GM23338 (cell line): ENCODE measurements at regions not wholly inside any gene's neighbourhood (a gene's known extent, or its start where the extent isn't known, plus 50 kb on each side); places are given as distances from the start of the nearest gene placed in this dataset.

Source experiments
- ATAC-seq: fragments of 200-7000 bp; cut with Tn5 transposase; 3 replicates; pipeline ENCODE4 v1.9.1; 2020
- DNase-seq: peaks from one replicate; pipeline ENCODE4 v3.0.0-alpha.2; 2015; ENCODE audit warnings: low spot score
- H2AFZ ChIP-seq: fragments of 200-600 bp; sonication (generic); 2 replicates; pipeline ENCODE4 v1.8.0; 2016; ENCODE audit warnings: antibody characterized with exemption, mild to moderate bottlenecking, moderate library complexity
- H3F3A ChIP-seq: fragments of 200-600 bp; sonication (generic); replicated peaks from 2 replicates; pipeline ENCODE4 v1.8.0; 2017; ENCODE audit warnings: antibody characterized with exemption, mixed run types, low read depth
- H3K27ac ChIP-seq: fragments of 200-600 bp; sonication (generic); 2 replicates; pipeline ENCODE4 v1.6.1; 2016; ENCODE audit warnings: low read depth
- H3K27me3 ChIP-seq: fragments of 200-600 bp; sonication (generic); 2 replicates; pipeline ENCODE4 v1.8.0; 2016; ENCODE audit warnings: mild to moderate bottlenecking, mixed run types, moderate library complexity; ENCODE audit not compliant: insufficient read depth
- H3K36me3 ChIP-seq: fragments of 200-600 bp; sonication (generic); 2 replicates; pipeline ENCODE4 v1.8.0; 2016; ENCODE audit warnings: mild to moderate bottlenecking; ENCODE audit not compliant: insufficient read depth
- H3K4me1 ChIP-seq: fragments of 200-600 bp; sonication (generic); 2 replicates; pipeline ENCODE4 v1.8.0; 2016; ENCODE audit warnings: mild to moderate bottlenecking, moderate library complexity; ENCODE audit not compliant: insufficient read depth
- H3K4me2 ChIP-seq: fragments of 200-600 bp; sonication (generic); 2 replicates; pipeline ENCODE4 v1.7.1; 2017; ENCODE audit warnings: mixed run types
- H3K4me3 ChIP-seq: fragments of 200-600 bp; sonication (generic); 2 replicates; pipeline ENCODE4 v1.6.1; 2016; ENCODE audit warnings: mixed run types
- H3K79me2 ChIP-seq: fragments of 200-600 bp; sonication (generic); replicated peaks from 2 replicates; pipeline ENCODE4 v1.8.0; 2017; ENCODE audit warnings: mild to moderate bottlenecking; ENCODE audit not compliant: insufficient read depth
- H3K9me2 ChIP-seq: fragments of 200-600 bp; sonication (generic); 2 replicates; pipeline ENCODE4 v1.8.0; 2017; ENCODE audit not compliant: insufficient read depth
- H4K20me1 ChIP-seq: fragments of 200-600 bp; sonication (generic); replicated peaks from 2 replicates; pipeline ENCODE4 v1.8.0; 2017; ENCODE audit warnings: mild to moderate bottlenecking; ENCODE audit not compliant: insufficient read depth
- H3K27ac Mint-ChIP-seq: 2 replicates; pipeline ENCODE4 v1.8.0; 2020; ENCODE audit warnings: inconsistent platforms, mild to moderate bottlenecking, moderate library complexity, mixed read lengths
- H3K27me3 Mint-ChIP-seq: 3 replicates; pipeline ENCODE4 v1.8.0; 2022; ENCODE audit warnings: low read depth, mild to moderate bottlenecking, moderate library complexity, mixed read lengths, inconsistent platforms; ENCODE audit not compliant: insufficient read depth, poor library complexity
- H3K36me3 Mint-ChIP-seq: 3 replicates; pipeline ENCODE4 v1.8.0; 2021; ENCODE audit warnings: low read depth, mild to moderate bottlenecking, inconsistent platforms, moderate library complexity, mixed read lengths
- H3K4me1 Mint-ChIP-seq: 3 replicates; pipeline ENCODE4 v1.8.0; 2020; ENCODE audit warnings: mild to moderate bottlenecking, inconsistent platforms, mixed read lengths
- H3K4me3 Mint-ChIP-seq: 3 replicates; pipeline ENCODE4 v1.8.0; 2021; ENCODE audit warnings: moderate library complexity, mild to moderate bottlenecking, inconsistent platforms, mixed read lengths
- H3K9me3 Mint-ChIP-seq: 3 replicates; pipeline ENCODE4 v1.8.0; 2020; ENCODE audit warnings: moderate library complexity, mild to moderate bottlenecking, inconsistent platforms, mixed read lengths
- CREB1 ChIP-seq: fragments of 250-450 bp; sonication (Bioruptor Pico); IDR thresholded peaks from 2 replicates; pipeline ENCODE4 v1.5.0; 2020; ENCODE audit warnings: low read depth, mild to moderate bottlenecking, moderate library complexity
- EZH2 ChIP-seq: fragments of 200-600 bp; sonication (generic); IDR thresholded peaks from one replicate; pipeline ENCODE4 v1.8.0; 2017; ENCODE audit warnings: antibody characterized with exemption, mild to moderate bottlenecking, low read depth; ENCODE audit not compliant: unreplicated experiment
- EZH2phosphoT487 ChIP-seq: fragments of 200-600 bp; sonication (generic); IDR thresholded peaks from one replicate; pipeline ENCODE4 v1.8.1; 2018; ENCODE audit warnings: antibody characterized with exemption; ENCODE audit not compliant: unreplicated experiment
- JUNB ChIP-seq: IDR thresholded peaks from one replicate; pipeline ENCODE4 v1.6.1; 2016; ENCODE audit warnings: antibody characterized with exemption; ENCODE audit not compliant: unreplicated experiment
- NANOG ChIP-seq: IDR thresholded peaks from 2 replicates; pipeline ENCODE4 v1.6.1; 2016; ENCODE audit warnings: antibody characterized with exemption, borderline replicate concordance
- POLR2AphosphoS5 ChIP-seq: IDR thresholded peaks from 2 replicates; pipeline ENCODE4 v1.6.1; 2016; ENCODE audit warnings: antibody characterized with exemption, low read depth
- STAT1 ChIP-seq: IDR thresholded peaks from one replicate; pipeline ENCODE4 v1.6.1; 2016; ENCODE audit warnings: antibody characterized with exemption; ENCODE audit not compliant: unreplicated experiment
- ZNF114 ChIP-seq: fragments of 250-450 bp; sonication (Bioruptor Pico); IDR thresholded peaks from 2 replicates; pipeline ENCODE4 v1.5.0; 2020; ENCODE audit warnings: mild to moderate bottlenecking, moderate library complexity
- ZNF331 ChIP-seq: fragments of 250-450 bp; sonication (Bioruptor Pico); IDR thresholded peaks from 2 replicates; pipeline ENCODE4 v1.5.0; 2020; ENCODE audit warnings: low read depth, mild to moderate bottlenecking, moderate library complexity
- TF ChIP-seq, protein P1 (sequence below): IDR thresholded peaks from one replicate; pipeline ENCODE4 v1.6.1; 2018; ENCODE audit warnings: antibody characterized with exemption; ENCODE audit not compliant: unreplicated experiment
- TF ChIP-seq, protein P2 (sequence below): IDR thresholded peaks from 2 replicates; pipeline ENCODE4 v1.6.1; 2016; ENCODE audit warnings: antibody characterized with exemption
- TF ChIP-seq, protein P3 (sequence below): fragments of 250-450 bp; sonication (Bioruptor Pico); IDR thresholded peaks from 2 replicates; pipeline ENCODE4 v1.5.0; 2020; ENCODE audit warnings: mild to moderate bottlenecking, moderate library complexity

DNA sequence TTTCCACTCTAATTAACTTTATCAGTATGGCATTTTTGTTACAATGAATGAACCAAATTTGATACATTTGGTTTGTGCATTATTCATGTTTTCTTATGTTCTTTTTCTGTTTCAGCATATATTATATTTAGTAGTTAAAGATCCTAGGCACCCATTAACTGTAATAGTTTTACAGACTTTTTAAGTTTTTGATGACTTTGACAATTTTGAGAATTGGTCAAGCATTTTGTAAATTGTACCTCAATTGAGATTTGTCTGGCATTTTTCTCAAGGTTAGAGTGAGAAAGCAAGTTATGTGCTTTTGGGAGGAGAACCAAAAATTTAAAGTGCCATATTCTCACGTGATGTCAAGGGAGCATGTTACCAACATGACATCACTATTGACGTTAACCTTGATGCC, 1019.2 kb downstream of the CDH11 start:
- no peaks in the 10 kb centered on the region for H3K9me2 ChIP-seq
- no peak overlapping the region for H3K27ac Mint-ChIP-seq
- no peak for TF ChIP-seq EZH2phosphoT487
- TF ChIP-seq NANOG: no peak
- no peaks in the 10 kb centered on the region for H3K36me3 ChIP-seq
- no peaks in the 10 kb centered on the region for H3K36me3 Mint-ChIP-seq
- H3F3A ChIP-seq: no peaks in the 10 kb centered on the region
- H3K27me3 ChIP-seq: no peaks in the 10 kb centered on the region
- H3K27me3 Mint-ChIP-seq: no peaks in the 10 kb centered on the region
- no peak for ATAC-seq
- no peaks in the 10 kb centered on the region for H3K79me2 ChIP-seq
- H3K4me3 ChIP-seq: no peak overlapping the region
- H2AFZ ChIP-seq: no peak overlapping the region
- H3K27ac ChIP-seq: no peak overlapping the region
- H3K9me3 Mint-ChIP-seq: no peaks in the 10 kb centered on the region
- no peaks in the 10 kb centered on the region for H3K4me1 ChIP-seq
- H4K20me1 ChIP-seq: no peaks in the 10 kb centered on the region
- DNase-seq: no peak
- no peaks in the 10 kb centered on the region for H3K4me1 Mint-ChIP-seq
- no peak overlapping the region for H3K4me2 ChIP-seq
- H3K4me3 Mint-ChIP-seq: no peak overlapping the region

DNA sequence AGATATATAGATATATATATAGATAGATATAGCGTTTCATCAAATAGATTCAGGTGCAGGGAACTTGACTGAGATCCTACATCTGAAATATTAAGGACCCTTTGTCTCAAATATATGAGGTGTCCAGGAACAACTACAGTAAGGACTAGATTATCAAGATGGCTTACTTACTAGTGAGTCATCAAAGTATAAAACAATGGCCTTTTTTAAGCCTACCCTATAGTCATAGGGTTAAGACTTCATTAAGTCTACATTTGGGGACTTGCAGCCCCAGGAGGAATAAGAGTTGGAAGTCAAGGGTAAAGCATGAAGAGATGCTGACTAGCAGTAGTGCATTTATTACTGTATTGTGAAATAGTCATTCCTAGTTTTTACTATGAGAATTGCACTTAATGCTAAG, 1023.4 kb downstream of the CDH11 start:
- Mint-ChIP-seq H3K27ac (no peak overlapping the region), H3K4me3 (no peak overlapping the region), H3K9me3 (no peaks in the 10 kb centered on the region), H3K4me1 (no peaks in the 10 kb centered on the region), H3K27me3 (no peaks in the 10 kb centered on the region), H3K36me3 (no peaks in the 10 kb centered on the region)
- no peak overlapping the region for H2AFZ ChIP-seq
- no peaks in the 10 kb centered on the region for H3K79me2 ChIP-seq
- H3F3A ChIP-seq: no peaks in the 10 kb centered on the region
- ATAC-seq (no peak), DNase-seq (no peak)
- no peaks in the 10 kb centered on the region for H3K4me1 ChIP-seq
- H3K4me3 ChIP-seq: no peak overlapping the region
- H3K27me3 ChIP-seq: no peaks in the 10 kb centered on the region
- no peaks in the 10 kb centered on the region for H3K9me2 ChIP-seq
- no peaks in the 10 kb centered on the region for H4K20me1 ChIP-seq
- no peak overlapping the region for H3K27ac ChIP-seq
- no peak overlapping the region for H3K4me2 ChIP-seq
- H3K36me3 ChIP-seq: no peaks in the 10 kb centered on the region
- no peak for TF ChIP-seq ZNF331
- no peak for TF ChIP-seq STAT1
- no peak for TF ChIP-seq POLR2AphosphoS5
- TF ChIP-seq CREB1 (CRISPR knock-in tag): no peak
- TF ChIP-seq NANOG: no peak
- TF ChIP-seq, protein P1, sequence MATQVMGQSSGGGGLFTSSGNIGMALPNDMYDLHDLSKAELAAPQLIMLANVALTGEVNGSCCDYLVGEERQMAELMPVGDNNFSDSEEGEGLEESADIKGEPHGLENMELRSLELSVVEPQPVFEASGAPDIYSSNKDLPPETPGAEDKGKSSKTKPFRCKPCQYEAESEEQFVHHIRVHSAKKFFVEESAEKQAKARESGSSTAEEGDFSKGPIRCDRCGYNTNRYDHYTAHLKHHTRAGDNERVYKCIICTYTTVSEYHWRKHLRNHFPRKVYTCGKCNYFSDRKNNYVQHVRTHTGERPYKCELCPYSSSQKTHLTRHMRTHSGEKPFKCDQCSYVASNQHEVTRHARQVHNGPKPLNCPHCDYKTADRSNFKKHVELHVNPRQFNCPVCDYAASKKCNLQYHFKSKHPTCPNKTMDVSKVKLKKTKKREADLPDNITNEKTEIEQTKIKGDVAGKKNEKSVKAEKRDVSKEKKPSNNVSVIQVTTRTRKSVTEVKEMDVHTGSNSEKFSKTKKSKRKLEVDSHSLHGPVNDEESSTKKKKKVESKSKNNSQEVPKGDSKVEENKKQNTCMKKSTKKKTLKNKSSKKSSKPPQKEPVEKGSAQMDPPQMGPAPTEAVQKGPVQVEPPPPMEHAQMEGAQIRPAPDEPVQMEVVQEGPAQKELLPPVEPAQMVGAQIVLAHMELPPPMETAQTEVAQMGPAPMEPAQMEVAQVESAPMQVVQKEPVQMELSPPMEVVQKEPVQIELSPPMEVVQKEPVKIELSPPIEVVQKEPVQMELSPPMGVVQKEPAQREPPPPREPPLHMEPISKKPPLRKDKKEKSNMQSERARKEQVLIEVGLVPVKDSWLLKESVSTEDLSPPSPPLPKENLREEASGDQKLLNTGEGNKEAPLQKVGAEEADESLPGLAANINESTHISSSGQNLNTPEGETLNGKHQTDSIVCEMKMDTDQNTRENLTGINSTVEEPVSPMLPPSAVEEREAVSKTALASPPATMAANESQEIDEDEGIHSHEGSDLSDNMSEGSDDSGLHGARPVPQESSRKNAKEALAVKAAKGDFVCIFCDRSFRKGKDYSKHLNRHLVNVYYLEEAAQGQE: no peak
- TF ChIP-seq JUNB: no peak
- TF ChIP-seq, protein P2, sequence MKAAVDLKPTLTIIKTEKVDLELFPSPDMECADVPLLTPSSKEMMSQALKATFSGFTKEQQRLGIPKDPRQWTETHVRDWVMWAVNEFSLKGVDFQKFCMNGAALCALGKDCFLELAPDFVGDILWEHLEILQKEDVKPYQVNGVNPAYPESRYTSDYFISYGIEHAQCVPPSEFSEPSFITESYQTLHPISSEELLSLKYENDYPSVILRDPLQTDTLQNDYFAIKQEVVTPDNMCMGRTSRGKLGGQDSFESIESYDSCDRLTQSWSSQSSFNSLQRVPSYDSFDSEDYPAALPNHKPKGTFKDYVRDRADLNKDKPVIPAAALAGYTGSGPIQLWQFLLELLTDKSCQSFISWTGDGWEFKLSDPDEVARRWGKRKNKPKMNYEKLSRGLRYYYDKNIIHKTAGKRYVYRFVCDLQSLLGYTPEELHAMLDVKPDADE: no peak
- no peak for TF ChIP-seq EZH2phosphoT487
- TF ChIP-seq ZNF114 (CRISPR knock-in tag): no peak
- TF ChIP-seq, protein P3, sequence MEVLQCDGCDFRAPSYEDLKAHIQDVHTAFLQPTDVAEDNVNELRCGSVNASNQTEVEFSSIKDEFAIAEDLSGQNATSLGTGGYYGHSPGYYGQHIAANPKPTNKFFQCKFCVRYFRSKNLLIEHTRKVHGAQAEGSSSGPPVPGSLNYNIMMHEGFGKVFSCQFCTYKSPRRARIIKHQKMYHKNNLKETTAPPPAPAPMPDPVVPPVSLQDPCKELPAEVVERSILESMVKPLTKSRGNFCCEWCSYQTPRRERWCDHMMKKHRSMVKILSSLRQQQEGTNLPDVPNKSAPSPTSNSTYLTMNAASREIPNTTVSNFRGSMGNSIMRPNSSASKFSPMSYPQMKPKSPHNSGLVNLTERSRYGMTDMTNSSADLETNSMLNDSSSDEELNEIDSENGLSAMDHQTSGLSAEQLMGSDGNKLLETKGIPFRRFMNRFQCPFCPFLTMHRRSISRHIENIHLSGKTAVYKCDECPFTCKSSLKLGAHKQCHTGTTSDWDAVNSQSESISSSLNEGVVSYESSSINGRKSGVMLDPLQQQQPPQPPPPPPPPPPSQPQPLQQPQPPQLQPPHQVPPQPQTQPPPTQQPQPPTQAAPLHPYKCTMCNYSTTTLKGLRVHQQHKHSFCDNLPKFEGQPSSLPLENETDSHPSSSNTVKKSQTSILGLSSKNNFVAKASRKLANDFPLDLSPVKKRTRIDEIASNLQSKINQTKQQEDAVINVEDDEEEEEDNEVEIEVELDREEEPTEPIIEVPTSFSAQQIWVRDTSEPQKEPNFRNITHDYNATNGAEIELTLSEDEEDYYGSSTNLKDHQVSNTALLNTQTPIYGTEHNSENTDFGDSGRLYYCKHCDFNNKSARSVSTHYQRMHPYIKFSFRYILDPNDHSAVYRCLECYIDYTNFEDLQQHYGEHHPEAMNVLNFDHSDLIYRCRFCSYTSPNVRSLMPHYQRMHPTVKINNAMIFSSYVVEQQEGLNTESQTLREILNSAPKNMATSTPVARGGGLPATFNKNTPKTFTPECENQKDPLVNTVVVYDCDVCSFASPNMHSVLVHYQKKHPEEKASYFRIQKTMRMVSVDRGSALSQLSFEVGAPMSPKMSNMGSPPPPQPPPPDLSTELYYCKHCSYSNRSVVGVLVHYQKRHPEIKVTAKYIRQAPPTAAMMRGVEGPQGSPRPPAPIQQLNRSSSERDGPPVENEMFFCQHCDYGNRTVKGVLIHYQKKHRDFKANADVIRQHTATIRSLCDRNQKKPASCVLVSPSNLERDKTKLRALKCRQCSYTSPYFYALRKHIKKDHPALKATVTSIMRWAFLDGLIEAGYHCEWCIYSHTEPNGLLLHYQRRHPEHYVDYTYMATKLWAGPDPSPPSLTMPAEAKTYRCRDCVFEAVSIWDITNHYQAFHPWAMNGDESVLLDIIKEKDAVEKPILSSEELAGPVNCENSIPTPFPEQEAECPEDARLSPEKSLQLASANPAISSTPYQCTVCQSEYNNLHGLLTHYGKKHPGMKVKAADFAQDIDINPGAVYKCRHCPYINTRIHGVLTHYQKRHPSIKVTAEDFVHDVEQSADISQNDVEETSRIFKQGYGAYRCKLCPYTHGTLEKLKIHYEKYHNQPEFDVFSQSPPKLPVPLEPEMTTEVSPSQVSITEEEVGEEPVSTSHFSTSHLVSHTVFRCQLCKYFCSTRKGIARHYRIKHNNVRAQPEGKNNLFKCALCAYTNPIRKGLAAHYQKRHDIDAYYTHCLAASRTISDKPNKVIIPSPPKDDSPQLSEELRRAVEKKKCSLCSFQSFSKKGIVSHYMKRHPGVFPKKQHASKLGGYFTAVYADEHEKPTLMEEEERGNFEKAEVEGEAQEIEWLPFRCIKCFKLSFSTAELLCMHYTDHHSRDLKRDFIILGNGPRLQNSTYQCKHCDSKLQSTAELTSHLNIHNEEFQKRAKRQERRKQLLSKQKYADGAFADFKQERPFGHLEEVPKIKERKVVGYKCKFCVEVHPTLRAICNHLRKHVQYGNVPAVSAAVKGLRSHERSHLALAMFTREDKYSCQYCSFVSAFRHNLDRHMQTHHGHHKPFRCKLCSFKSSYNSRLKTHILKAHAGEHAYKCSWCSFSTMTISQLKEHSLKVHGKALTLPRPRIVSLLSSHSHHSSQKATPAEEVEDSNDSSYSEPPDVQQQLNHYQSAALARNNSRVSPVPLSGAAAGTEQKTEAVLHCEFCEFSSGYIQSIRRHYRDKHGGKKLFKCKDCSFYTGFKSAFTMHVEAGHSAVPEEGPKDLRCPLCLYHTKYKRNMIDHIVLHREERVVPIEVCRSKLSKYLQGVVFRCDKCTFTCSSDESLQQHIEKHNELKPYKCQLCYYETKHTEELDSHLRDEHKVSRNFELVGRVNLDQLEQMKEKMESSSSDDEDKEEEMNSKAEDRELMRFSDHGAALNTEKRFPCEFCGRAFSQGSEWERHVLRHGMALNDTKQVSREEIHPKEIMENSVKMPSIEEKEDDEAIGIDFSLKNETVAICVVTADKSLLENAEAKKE (CRISPR knock-in tag): no peak
- no peak for TF ChIP-seq EZH2
